Osteocyte (in vitro differentiated cells): ENCODE measurements at regions not wholly inside any gene's neighbourhood (a gene's known extent, or its start where the extent isn't known, plus 50 kb on each side); places are given as distances from the start of the nearest gene placed in this dataset.

Experiments
- DNase-seq: peaks from one replicate; pipeline ENCODE4 v3.0.0; 2021; ENCODE audit warnings: mixed read lengths; ENCODE audit not compliant: unreplicated experiment; ENCODE audit errors: extremely low spot score
- H3K27ac Mint-ChIP-seq: one replicate; pipeline ENCODE4 v1.8.0; 2021; ENCODE audit warnings: mild to moderate bottlenecking, mixed read lengths; ENCODE audit not compliant: unreplicated experiment
- H3K27me3 Mint-ChIP-seq: one replicate; pipeline ENCODE4 v1.8.0; 2021; ENCODE audit warnings: mixed read lengths; ENCODE audit not compliant: unreplicated experiment
- H3K36me3 Mint-ChIP-seq: one replicate; pipeline ENCODE4 v1.8.0; 2021; ENCODE audit warnings: mixed read lengths; ENCODE audit not compliant: unreplicated experiment
- H3K4me1 Mint-ChIP-seq: one replicate; pipeline ENCODE4 v1.8.0; 2021; ENCODE audit warnings: mixed read lengths; ENCODE audit not compliant: unreplicated experiment
- H3K4me3 Mint-ChIP-seq: one replicate; pipeline ENCODE4 v1.8.0; 2021; ENCODE audit warnings: mild to moderate bottlenecking, moderate library complexity, mixed read lengths; ENCODE audit not compliant: unreplicated experiment
- H3K9me3 Mint-ChIP-seq: one replicate; pipeline ENCODE4 v1.8.0; 2021; ENCODE audit warnings: mixed read lengths; ENCODE audit not compliant: unreplicated experiment
- TF ChIP-seq, protein P1 (sequence below): fragments of 200-600 bp; sonication (generic); IDR thresholded peaks from 2 replicates; pipeline ENCODE4 v1.5.0; 2021; ENCODE audit warnings: antibody characterized with exemption, mild to moderate bottlenecking, moderate library complexity

DNA sequence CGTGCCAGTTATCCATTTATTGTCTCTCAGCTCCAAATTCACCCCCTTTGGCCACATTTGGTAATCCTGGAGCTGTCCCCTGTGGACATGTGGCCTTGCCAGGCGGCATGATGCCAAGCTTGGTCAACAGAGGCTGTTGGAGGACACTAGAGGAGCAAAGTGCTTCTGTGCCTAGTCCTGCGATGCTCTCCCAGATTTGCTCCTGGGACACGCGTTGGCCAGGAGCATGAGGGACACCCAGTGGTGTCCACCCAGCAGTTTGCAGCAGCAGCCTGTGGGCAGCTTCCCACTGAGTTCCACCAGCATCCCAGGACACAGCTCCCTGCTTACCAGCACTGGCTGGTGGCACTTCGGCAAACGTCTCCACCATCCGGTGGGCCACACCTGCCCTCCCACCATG, 55.5 kb upstream of the STEAP1B start:
- H3K27ac Mint-ChIP-seq, result no peak overlapping the region
- no peak overlapping the region for H3K4me3 Mint-ChIP-seq
- H3K4me1 Mint-ChIP-seq, result peaks cover 10% of the 10 kb centered on the region
- TF ChIP-seq, protein P1, sequence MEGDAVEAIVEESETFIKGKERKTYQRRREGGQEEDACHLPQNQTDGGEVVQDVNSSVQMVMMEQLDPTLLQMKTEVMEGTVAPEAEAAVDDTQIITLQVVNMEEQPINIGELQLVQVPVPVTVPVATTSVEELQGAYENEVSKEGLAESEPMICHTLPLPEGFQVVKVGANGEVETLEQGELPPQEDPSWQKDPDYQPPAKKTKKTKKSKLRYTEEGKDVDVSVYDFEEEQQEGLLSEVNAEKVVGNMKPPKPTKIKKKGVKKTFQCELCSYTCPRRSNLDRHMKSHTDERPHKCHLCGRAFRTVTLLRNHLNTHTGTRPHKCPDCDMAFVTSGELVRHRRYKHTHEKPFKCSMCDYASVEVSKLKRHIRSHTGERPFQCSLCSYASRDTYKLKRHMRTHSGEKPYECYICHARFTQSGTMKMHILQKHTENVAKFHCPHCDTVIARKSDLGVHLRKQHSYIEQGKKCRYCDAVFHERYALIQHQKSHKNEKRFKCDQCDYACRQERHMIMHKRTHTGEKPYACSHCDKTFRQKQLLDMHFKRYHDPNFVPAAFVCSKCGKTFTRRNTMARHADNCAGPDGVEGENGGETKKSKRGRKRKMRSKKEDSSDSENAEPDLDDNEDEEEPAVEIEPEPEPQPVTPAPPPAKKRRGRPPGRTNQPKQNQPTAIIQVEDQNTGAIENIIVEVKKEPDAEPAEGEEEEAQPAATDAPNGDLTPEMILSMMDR, result no peak
- no peak for DNase-seq
- H3K36me3 Mint-ChIP-seq, result no peaks in the 10 kb centered on the region
- H3K27me3 Mint-ChIP-seq, result peaks cover 23% of the 10 kb centered on the region
- no peaks in the 10 kb centered on the region for H3K9me3 Mint-ChIP-seq

DNA sequence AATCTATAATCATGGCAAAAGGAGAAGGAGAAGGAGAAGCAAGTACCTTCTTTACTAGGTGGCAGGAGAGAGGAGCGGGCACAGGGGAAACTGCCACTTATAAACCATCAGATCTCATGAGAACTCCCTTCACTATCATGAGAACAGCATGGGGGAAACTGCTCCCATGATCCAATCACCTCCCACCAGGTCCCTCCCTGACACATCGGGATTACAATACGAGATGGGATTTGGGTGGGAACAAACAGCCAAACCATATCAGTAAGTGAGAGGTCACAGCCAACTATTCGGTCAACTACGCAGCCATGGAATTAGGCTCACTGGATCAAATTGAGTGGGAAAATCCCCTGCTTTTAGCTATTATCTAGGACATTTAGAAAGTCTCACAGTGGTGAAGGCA, 54.2 kb upstream of the STEAP1B start:
- H3K4me1 Mint-ChIP-seq, result peaks cover 13% of the 10 kb centered on the region
- H3K36me3 Mint-ChIP-seq, result no peaks in the 10 kb centered on the region
- H3K9me3 Mint-ChIP-seq, result no peaks in the 10 kb centered on the region
- no peak for DNase-seq
- H3K27me3 Mint-ChIP-seq, result peaks cover 34% of the 10 kb centered on the region
- TF ChIP-seq, protein P1, result no peak
- no peak overlapping the region for H3K27ac Mint-ChIP-seq
- H3K4me3 Mint-ChIP-seq, result no peak overlapping the region

DNA sequence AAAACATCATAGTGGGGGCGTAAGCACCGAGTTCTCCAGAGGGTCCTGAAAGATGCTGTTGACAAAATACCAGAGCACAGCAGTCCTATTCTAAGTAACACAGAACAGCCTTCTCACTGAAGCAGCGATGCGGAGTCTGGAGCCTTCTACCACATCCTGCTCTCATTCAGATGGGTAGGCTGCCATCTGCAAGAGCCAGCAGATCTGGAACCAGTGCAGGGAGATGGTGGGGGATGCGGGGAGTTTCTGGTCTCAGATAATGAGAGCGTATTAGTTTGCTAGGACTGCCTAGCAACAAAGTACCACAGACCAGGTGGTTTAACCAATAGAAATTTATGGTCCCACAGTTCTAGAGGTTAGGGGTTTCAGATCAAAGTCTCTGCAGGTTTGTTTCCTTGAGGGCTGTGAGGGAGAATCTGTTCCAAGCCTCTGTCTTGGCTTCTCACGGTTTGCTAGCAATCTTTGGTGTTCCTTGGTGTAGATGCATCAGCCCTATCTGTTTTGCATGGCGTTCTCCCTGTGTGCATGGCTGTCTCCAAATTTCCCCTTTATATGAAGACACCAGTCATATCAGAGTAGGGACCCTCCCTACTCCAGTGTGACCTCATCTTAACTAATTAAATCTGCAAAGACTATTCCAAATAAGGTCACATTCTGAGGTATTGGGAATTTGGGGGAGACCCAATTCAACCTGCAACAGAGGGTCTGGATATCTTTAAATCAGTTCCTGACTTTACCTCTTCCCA, 52.0 kb upstream of the STEAP1B start:
- peaks cover 13% of the 10 kb centered on the region for H3K4me1 Mint-ChIP-seq
- peaks cover 46% of the 10 kb centered on the region for H3K27me3 Mint-ChIP-seq
- H3K4me3 Mint-ChIP-seq, result no peak overlapping the region
- no peaks in the 10 kb centered on the region for H3K36me3 Mint-ChIP-seq
- H3K27ac Mint-ChIP-seq, result no peak overlapping the region
- TF ChIP-seq, protein P1, result no peak
- H3K9me3 Mint-ChIP-seq, result no peaks in the 10 kb centered on the region
- DNase-seq, result peak; percentile 44

DNA sequence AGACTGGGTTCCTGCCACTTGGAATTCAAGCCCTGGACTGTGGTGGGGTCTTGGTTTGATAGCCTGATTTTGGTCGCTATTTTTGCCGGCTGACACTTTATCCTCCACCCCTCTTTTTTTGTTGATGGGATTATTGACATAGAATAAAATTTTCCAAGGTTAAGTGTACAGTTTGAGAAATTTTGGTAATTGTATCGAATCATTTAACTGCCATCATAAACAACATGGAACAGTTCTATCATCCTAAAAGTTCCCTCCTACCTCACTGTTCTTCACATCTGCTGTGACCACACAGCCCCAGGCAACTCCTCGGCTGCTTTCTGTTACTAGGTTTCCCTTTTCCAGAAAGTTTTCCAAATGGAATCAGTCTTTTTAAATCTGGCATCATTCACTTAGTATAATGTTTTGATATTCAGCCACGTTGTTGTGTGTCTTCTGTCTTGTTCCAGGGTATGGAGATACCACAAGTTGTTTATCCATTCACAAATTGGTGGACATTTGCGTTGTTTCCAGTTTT, 50.6 kb upstream of the STEAP1B start:
- TF ChIP-seq, protein P1, result no peak
- Mint-ChIP-seq H3K9me3 (no peaks in the 10 kb centered on the region), H3K4me1 (peaks cover 13% of the 10 kb centered on the region), H3K27me3 (peaks cover 56% of the 10 kb centered on the region), H3K27ac (no peak overlapping the region), H3K36me3 (no peaks in the 10 kb centered on the region), H3K4me3 (peak overlapping the region; percentile 85)
- DNase-seq, result no peak

DNA sequence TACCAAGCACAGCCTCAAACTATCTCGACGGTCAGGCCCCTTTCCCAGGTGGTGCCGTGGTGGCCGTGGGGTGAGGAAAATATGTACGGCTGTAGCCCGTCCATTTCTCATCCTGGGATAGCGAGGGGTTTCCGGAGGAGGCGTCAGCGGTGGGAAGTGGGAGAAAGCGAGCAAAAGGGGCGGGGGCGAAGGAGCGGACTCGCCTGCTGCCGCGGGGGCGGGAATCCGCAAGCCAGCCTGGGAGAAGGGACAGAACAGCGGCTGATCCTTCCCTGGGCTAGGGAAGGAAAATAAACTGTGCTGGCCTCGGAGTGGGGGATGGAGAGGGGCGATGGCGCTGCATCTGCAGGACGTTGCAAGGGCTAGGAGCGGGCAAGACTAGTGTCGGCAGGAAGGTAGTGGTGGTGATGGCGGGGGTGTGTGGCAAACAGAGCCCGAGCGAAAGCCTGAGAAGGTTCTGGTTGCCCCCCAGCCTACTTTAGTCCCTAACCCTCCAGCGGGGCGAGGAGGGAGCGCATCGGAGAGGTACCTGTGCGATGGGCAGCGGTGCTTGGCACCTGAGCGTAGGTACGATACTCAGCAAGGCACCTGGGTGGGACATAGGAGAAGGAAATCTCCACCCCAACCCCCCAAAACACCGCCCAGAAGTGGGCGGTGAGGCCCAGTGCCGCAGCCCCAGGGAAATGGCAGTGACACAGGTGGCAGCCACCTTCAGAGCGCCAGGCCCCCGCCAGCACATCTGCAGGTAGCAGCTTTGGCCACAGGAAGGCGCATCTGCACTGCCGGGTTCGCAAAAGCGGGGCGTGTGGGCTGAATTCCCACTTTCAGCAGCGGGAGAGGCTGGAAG, 49.9 kb upstream of the STEAP1B start:
- H3K9me3 Mint-ChIP-seq, result no peaks in the 10 kb centered on the region
- H3K4me3 Mint-ChIP-seq, result peak overlapping the region; percentile 85
- TF ChIP-seq, protein P1, result peak; percentile 47
- no peak overlapping the region for H3K27ac Mint-ChIP-seq
- peaks cover 63% of the 10 kb centered on the region for H3K27me3 Mint-ChIP-seq
- no peaks in the 10 kb centered on the region for H3K36me3 Mint-ChIP-seq
- H3K4me1 Mint-ChIP-seq, result peaks cover 13% of the 10 kb centered on the region
- DNase-seq, result no peak
